Activated CD4-positive, alpha-beta T cell treated with anti-CD3 and anti-CD28 coated beads, Interleukin-2, amount 10 ng/mL, durations not matched to agents 24 days and 14 days (primary cell): ENCODE measurements at regions not wholly inside any gene's neighbourhood (a gene's known extent, or its start where the extent isn't known, plus 50 kb on each side); places are given as distances from the start of the nearest gene placed in this dataset.

Experiments used
- DNase-seq: peaks from one replicate; pipeline ENCODE4 v3.0.0; 2022
- H3K27ac Mint-ChIP-seq: one replicate; pipeline ENCODE4 v1.8.0; 2022; ENCODE audit warnings: mild to moderate bottlenecking, mixed read lengths
- H3K27me3 Mint-ChIP-seq: one replicate; pipeline ENCODE4 v1.8.0; 2022; ENCODE audit warnings: mixed read lengths
- H3K36me3 Mint-ChIP-seq: one replicate; pipeline ENCODE4 v1.8.0; 2022; ENCODE audit warnings: low read depth, mild to moderate bottlenecking, mixed read lengths
- H3K4me1 Mint-ChIP-seq: one replicate; pipeline ENCODE4 v1.8.0; 2021; ENCODE audit warnings: mixed read lengths
- H3K4me3 Mint-ChIP-seq: one replicate; pipeline ENCODE4 v1.8.0; 2022; ENCODE audit warnings: mild to moderate bottlenecking, moderate library complexity, mixed read lengths
- H3K9me3 Mint-ChIP-seq: one replicate; pipeline ENCODE4 v1.8.0; 2021; ENCODE audit warnings: mixed read lengths
- intact Hi-C: fragments of 100-400 bp; cut with micrococcal nuclease; formaldehyde crosslinking; loops from one replicate; pipeline ENCODE4 v1.15.1; 2023

DNA sequence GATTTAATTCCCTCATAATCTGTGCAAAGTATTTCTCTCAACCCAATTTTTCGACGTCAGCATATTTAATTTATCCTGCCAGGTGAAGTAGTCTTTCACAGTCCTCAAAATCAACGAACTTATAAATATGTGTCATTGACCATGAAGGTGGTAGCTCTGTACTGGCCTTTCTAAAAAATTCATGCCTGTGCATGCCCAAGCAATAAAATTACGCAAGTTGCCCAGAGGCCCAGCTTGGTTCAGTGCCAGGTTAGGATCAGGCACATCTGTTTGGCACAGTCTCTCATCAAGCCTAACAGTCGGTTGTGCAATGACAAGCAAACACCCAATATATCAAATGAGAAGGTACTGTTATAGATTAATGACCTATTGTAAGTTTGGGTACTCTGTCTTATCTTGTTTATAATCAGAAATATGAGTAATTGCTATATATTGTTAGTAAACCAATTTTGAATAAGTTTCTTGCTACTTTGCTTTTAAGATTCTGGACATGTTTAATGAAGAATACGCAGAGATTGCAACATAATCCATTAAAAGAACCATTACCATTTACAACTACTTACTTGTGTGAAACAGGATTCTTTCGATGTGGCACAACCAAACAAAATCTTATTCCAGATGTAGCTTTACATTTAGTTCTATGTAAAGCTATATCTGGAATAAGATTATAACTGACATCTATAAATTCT, 159.0 kb upstream of the IL12A start:
- Mint-ChIP-seq H3K27me3 (no peaks in the 10 kb centered on the region), H3K9me3 (no peaks in the 10 kb centered on the region), H3K4me3 (no peak overlapping the region), H3K4me1 (no peaks in the 10 kb centered on the region), H3K27ac (no peak overlapping the region), H3K36me3 (no peaks in the 10 kb centered on the region)
- no peak for DNase-seq
- intact Hi-C loops, result no loop called here

GRCh38 chr3:159830523-159831154, 158.0 kb upstream of the IL12A start:
- Mint-ChIP-seq H3K4me1 (no peaks in the 10 kb centered on the region), H3K36me3 (no peaks in the 10 kb centered on the region), H3K27ac (no peak overlapping the region), H3K27me3 (peaks cover 2% of the 10 kb centered on the region), H3K4me3 (no peak overlapping the region), H3K9me3 (no peaks in the 10 kb centered on the region)
- DNase-seq, result no peak
- intact Hi-C loops, result no loop called here

DNA sequence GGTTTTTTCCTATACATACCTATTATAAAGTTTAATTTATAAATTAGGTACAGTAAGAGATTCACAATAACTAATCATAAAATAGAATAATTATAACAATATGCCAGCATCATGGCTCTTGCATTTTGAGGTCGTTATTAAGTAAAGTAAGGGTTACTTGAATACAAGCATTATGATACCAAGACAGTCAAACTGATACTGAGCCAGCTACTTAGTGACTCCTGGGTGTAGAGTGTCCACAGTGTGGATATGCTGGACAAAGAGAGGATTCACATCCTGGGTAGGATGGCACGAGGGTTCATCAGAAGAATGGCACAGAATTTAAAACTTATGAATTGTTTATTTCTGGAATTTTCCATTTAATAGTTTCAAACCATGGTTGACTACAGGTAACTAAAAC, 157.2 kb upstream of the IL12A start:
- no peaks in the 10 kb centered on the region for H3K36me3 Mint-ChIP-seq
- intact Hi-C loops, result no loop called here
- DNase-seq, result no peak

GRCh38 chr3:159832024-159832423, 156.6 kb upstream of the IL12A start:
- intact Hi-C loops, result no loop called here
- Mint-ChIP-seq H3K9me3 (no peaks in the 10 kb centered on the region), H3K27me3 (peaks cover 5% of the 10 kb centered on the region), H3K4me3 (no peak overlapping the region), H3K27ac (no peak overlapping the region), H3K4me1 (no peaks in the 10 kb centered on the region), H3K36me3 (no peaks in the 10 kb centered on the region)
- DNase-seq, result no peak

More for the DNA sequence above, 157.2 kb upstream of the IL12A start:
- Mint-ChIP-seq H3K27me3 (peaks cover 5% of the 10 kb centered on the region), H3K27ac (no peak overlapping the region), H3K4me3 (no peak overlapping the region), H3K4me1 (no peaks in the 10 kb centered on the region), H3K9me3 (no peaks in the 10 kb centered on the region)

GRCh38 chr3:159835126-159835525, 153.5 kb upstream of the IL12A start:
- no peak overlapping the region for H3K27ac Mint-ChIP-seq
- intact Hi-C loops, result no loop called here
- no peaks in the 10 kb centered on the region for H3K36me3 Mint-ChIP-seq
- no peak overlapping the region for H3K4me3 Mint-ChIP-seq
- no peaks in the 10 kb centered on the region for H3K9me3 Mint-ChIP-seq
- H3K27me3 Mint-ChIP-seq, result peaks cover 16% of the 10 kb centered on the region
- H3K4me1 Mint-ChIP-seq, result peaks cover under 1% of the 10 kb centered on the region
- DNase-seq, result no peak

GRCh38 chr3:159837725-159838124, 150.9 kb upstream of the IL12A start:
- Mint-ChIP-seq H3K4me3 (no peak overlapping the region), H3K36me3 (no peaks in the 10 kb centered on the region), H3K27ac (no peak overlapping the region), H3K9me3 (no peaks in the 10 kb centered on the region), H3K4me1 (peaks cover 2% of the 10 kb centered on the region), H3K27me3 (peaks cover 33% of the 10 kb centered on the region)
- intact Hi-C loops, result no loop called here
- no peak for DNase-seq

DNA sequence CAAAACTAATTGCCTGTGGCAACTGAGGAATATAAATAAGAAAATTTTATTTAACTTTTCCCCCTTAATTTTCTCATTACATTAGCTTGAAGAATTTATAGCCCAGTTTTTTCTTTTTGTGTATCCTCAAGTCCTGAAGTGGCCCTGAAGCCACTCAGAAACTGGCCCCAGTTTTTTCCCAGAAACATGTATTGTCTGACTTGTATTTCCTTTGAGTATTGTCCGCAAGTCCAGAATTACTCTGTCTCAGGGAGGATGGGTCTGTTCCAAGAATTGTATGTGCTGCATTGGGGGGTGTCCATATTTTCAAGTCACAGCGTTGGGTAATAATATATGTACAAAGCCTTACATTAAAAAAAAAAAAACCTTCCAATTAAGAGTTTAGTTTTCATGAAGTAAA, 149.7 kb upstream of the IL12A start:
- Mint-ChIP-seq H3K36me3 (no peaks in the 10 kb centered on the region), H3K27ac (no peak overlapping the region), H3K4me3 (no peak overlapping the region), H3K27me3 (peaks cover 33% of the 10 kb centered on the region), H3K9me3 (no peaks in the 10 kb centered on the region), H3K4me1 (peaks cover 2% of the 10 kb centered on the region)
- DNase-seq, result no peak
- intact Hi-C loops, result no loop called here

DNA sequence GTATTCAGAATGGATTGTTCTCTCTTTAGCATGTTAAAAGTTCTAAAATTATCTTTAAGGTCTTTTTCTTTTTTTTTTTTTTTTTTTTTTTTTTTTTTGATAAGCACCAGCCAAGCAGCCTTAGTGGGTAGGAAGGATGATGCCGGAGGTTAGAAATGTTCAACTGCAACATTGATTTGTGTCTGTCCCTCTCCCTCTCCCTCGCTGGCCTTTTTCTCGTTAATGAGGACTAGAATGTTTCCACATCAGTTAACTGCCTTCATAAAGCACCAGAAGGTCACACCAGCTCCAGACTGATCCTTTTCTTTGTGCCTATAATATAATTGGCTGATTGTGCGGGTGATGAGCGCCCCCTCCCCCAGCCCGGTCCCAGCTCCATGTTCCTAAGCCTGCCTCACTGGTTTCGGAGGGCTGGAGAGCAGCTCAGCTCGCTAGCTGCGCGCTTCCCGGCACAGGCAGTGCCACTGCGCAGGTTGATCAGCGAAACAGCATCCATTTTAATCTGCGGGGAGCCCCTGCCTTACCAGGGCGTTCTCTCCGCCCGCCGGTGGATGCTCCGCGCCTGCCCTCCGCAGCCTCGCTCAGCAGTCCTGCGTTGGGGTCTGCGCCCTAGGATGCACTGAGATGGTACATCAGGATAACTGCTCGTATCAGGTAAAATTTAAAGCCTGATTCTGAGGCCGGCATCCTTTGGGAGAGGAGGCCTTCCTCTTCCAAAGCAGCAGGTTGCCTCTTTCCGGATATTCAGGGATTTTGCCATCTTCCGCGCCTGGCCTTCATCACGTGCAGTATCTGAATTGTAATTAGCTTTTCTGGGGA, 148.9 kb upstream of the IL12A start, which contains the start of gene SCHIP1:
TSS of gene SCHIP1 (plus strand) at position 301 of the 819 bp plus-strand sequence.
- Mint-ChIP-seq H3K36me3 (no peaks in the 10 kb centered on the region), H3K4me3 (peak within 1 kb of the TSS; percentile 34), H3K9me3 (no peaks in the 10 kb centered on the region), H3K27ac (no peak within 1 kb of the TSS), H3K4me1 (peaks cover 2% of the 10 kb centered on the region), H3K27me3 (peaks cover 34% of the 10 kb centered on the region)
- no peak for DNase-seq
- intact Hi-C loops, result no loop called here

DNA sequence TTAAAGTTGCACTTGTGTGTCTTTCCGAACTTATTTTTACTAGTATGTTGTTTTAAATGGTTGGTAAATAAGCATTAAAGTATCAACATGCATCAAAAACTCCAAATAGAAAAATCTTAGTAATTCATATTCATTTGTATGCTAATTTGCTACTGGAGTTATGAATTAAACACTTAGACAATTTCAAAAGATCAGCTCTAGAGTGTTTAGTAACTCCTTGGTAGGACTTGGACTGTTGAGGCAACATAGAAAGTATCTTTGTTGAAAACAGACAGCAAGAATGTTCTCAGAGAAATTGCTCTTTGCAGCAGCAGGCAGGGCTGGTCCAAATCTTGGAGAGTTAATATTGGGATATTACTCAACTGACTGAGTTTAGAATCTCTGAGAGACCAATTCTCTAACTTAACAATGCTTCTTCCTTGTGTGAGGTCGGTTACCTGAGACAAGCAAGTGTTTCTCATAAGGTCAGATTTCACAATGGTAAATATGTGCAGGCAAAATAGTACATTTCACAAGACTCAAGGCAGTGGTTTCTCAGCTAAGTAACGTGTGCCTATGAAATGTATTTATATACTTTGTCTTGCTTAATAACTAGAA, 147.8 kb upstream of the IL12A start:
- intact Hi-C loops, result no loop called here
- Mint-ChIP-seq H3K36me3 (no peaks in the 10 kb centered on the region), H3K9me3 (no peaks in the 10 kb centered on the region)

DNA sequence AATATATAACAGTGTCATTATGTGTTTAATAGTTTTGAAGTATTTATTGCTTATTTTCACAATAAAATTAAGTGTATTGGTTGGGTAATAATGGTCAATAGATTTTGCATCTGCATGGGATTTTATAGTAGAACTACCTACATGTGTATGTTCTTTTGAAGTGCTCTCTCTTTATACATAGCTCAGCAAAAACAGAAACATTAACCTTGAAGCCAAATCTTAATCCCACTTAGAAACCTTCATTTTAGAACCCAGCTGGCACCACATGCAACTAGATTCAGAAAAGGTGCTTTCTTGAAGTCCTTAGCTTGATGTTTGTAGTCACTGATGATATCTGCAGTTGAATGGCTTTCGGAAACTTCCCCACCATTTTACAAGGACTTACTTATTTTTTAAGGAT, 146.9 kb upstream of the IL12A start:
- intact Hi-C loops, result no loop called here

More for the DNA sequence above, 147.8 kb upstream of the IL12A start:
- Mint-ChIP-seq H3K27ac (no peak overlapping the region), H3K27me3 (peaks cover 34% of the 10 kb centered on the region), H3K4me1 (peaks cover 2% of the 10 kb centered on the region), H3K4me3 (no peak overlapping the region)
- DNase-seq, result no peak

GRCh38 chr3:159843840-159844730, 144.6 kb upstream of the IL12A start:
- H3K4me1 Mint-ChIP-seq, result peaks cover 2% of the 10 kb centered on the region
- no peaks in the 10 kb centered on the region for H3K9me3 Mint-ChIP-seq
- intact Hi-C loops, result no loop called here
- H3K27me3 Mint-ChIP-seq, result peaks cover 25% of the 10 kb centered on the region
- no peak for DNase-seq
- no peaks in the 10 kb centered on the region for H3K36me3 Mint-ChIP-seq
- H3K4me3 Mint-ChIP-seq, result no peak overlapping the region
- no peak overlapping the region for H3K27ac Mint-ChIP-seq

More for the DNA sequence above, 146.9 kb upstream of the IL12A start:
- no peak overlapping the region for H3K4me3 Mint-ChIP-seq
- peaks cover 2% of the 10 kb centered on the region for H3K4me1 Mint-ChIP-seq
- no peak for DNase-seq
- no peaks in the 10 kb centered on the region for H3K36me3 Mint-ChIP-seq
- peaks cover 31% of the 10 kb centered on the region for H3K27me3 Mint-ChIP-seq
- H3K9me3 Mint-ChIP-seq, result no peaks in the 10 kb centered on the region
- no peak overlapping the region for H3K27ac Mint-ChIP-seq

DNA sequence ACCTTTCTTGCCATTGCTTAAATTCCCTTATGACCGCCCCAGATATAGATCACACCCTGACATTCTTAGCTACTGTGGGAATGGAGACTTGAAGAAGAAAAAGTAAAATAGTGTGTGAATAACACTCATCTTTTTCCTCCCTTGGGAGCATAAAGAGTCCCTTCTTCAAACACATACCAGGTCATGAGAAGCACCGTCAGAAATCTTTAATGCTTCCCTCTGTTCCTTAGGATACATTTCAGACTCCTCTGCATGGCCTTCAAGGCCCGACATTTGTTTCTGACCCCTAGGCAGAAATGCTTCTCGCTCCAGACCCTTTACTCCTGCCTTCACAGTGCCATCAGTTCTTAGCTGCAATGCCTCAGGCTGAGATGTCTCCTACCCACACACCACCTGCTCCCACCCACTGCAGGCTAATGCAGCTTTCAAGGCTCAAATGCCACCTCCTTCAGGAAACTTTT, 143.8 kb upstream of the IL12A start:
- H3K27me3 Mint-ChIP-seq, result peaks cover 22% of the 10 kb centered on the region
- no peaks in the 10 kb centered on the region for H3K36me3 Mint-ChIP-seq
- no peak for DNase-seq
- no peak overlapping the region for H3K27ac Mint-ChIP-seq
- H3K9me3 Mint-ChIP-seq, result no peaks in the 10 kb centered on the region
- H3K4me3 Mint-ChIP-seq, result no peak overlapping the region
- peaks cover 2% of the 10 kb centered on the region for H3K4me1 Mint-ChIP-seq
- intact Hi-C loops, result no loop called here

GRCh38 chr3:159845737-159846136, 142.9 kb upstream of the IL12A start:
- intact Hi-C loops, result no loop called here
- peaks cover 17% of the 10 kb centered on the region for H3K27me3 Mint-ChIP-seq
- no peak overlapping the region for H3K4me3 Mint-ChIP-seq
- H3K36me3 Mint-ChIP-seq, result no peaks in the 10 kb centered on the region
- DNase-seq, result no peak
- no peak overlapping the region for H3K27ac Mint-ChIP-seq
- no peaks in the 10 kb centered on the region for H3K9me3 Mint-ChIP-seq
- no peaks in the 10 kb centered on the region for H3K4me1 Mint-ChIP-seq
